ENCODE measurements at regions not wholly inside any gene's neighbourhood (a gene's known extent, or its start where the extent isn't known, plus 50 kb on each side); places are given as distances from the start of the nearest gene placed in this dataset.

DNA sequence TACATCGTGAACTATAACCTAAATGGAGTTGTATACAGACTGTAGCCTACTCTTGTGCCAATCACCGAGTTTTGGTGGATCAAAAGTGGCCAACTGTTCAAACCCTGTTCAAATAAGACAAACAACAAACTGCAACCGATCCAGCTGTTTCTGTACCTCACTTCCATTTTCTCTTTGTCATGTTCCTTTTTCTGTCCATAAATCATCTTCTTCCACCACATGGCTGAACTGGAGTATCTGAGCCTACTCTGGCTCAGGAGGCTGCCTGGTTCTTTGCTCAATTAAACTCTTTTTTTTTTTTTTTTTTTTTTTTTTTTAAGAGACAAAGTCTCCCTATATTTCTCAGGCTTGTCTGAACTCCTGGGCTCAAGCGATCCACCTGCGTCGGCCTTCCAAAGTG, 59.0 kb upstream of the NPVF start:
- TF ChIP-seq, protein P1, sequence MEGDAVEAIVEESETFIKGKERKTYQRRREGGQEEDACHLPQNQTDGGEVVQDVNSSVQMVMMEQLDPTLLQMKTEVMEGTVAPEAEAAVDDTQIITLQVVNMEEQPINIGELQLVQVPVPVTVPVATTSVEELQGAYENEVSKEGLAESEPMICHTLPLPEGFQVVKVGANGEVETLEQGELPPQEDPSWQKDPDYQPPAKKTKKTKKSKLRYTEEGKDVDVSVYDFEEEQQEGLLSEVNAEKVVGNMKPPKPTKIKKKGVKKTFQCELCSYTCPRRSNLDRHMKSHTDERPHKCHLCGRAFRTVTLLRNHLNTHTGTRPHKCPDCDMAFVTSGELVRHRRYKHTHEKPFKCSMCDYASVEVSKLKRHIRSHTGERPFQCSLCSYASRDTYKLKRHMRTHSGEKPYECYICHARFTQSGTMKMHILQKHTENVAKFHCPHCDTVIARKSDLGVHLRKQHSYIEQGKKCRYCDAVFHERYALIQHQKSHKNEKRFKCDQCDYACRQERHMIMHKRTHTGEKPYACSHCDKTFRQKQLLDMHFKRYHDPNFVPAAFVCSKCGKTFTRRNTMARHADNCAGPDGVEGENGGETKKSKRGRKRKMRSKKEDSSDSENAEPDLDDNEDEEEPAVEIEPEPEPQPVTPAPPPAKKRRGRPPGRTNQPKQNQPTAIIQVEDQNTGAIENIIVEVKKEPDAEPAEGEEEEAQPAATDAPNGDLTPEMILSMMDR (conservative IDR thresholded peaks at IDR 0.05), result no peak
- TF ChIP-seq EZH2 (IDR thresholded peaks at IDR 0.05; ENCODE audit: low read depth), result no peak
